GM12891 (cell line): ENCODE measurements at regions not wholly inside any gene's neighbourhood (a gene's known extent, or its start where the extent isn't known, plus 50 kb on each side); places are given as distances from the start of the nearest gene placed in this dataset.

Source experiments
- PAX5 ChIP-seq: IDR thresholded peaks from 2 replicates; pipeline ENCODE4 v1.6.1; 2011; ENCODE audit warnings: low read length, moderate library complexity, mild to moderate bottlenecking; ENCODE audit not compliant: insufficient read depth, severe bottlenecking
- POLR2A ChIP-seq: IDR thresholded peaks from 2 replicates; pipeline ENCODE4 v1.6.1; 2011; ENCODE audit warnings: low read depth, low read length, control low read depth
- POLR2AphosphoS5 ChIP-seq: IDR thresholded peaks from 2 replicates; pipeline ENCODE4 v1.6.1; 2011; ENCODE audit warnings: low read depth, low read length, control low read depth
- SPI1 ChIP-seq: IDR thresholded peaks from 2 replicates; pipeline ENCODE4 v1.6.1; 2011; ENCODE audit warnings: low read depth, low read length, control low read depth
- TAF1 ChIP-seq: IDR thresholded peaks from 2 replicates; pipeline ENCODE4 v1.6.1; 2011; ENCODE audit warnings: low read depth, low read length, control low read depth

- TF ChIP-seq POLR2AphosphoS5: no peak
- TF ChIP-seq POLR2A: no peak
- no peak for TF ChIP-seq PAX5
- no peak for TF ChIP-seq SPI1
- TF ChIP-seq TAF1: no peak
Measured at GRCh38 chr7:98054585-98054984, 52.1 kb upstream of the LMTK2 start.
